T-helper 1 cell treated with Interleukin-12 subunit alpha and Interleukin-12 subunit beta and Interleukin-4 antibody, amounts not matched to agents 30 ng/mL and 1 ng/mL, for 36 hours (primary cell): ENCODE measurements at regions not wholly inside any gene's neighbourhood (a gene's known extent, or its start where the extent isn't known, plus 50 kb on each side); places are given as distances from the start of the nearest gene placed in this dataset.
"Not testable (repeated sequence)": the region's sequence is repeated elsewhere in the genome, so short reads cannot be mapped to it uniquely, and the experiment has no call there.

Experiments
- intact Hi-C: fragments of 100-400 bp; cut with micrococcal nuclease; formaldehyde crosslinking; loops from one replicate; pipeline ENCODE4 v1.15.1; 2024

DNA sequence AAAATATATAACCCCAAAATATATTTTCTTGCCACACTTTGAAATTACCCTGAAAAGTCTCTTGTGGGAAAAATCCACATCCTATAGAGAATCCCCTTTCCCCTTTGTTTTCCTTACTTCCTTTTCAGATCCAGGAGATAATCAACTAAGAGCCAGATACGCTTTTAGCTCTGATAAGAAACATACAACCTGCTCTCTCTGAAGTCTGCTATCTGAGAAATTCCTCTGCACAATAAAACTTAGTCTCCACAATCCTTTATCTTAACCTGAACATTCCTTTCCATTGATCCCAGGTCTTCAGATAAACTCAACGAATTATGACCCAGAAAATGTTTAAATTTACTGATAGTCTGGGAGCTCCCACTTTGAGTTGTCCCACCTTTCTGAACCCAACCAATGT, 233.4 kb upstream of the SETMAR start:
- intact Hi-C loops: no loop called here

DNA sequence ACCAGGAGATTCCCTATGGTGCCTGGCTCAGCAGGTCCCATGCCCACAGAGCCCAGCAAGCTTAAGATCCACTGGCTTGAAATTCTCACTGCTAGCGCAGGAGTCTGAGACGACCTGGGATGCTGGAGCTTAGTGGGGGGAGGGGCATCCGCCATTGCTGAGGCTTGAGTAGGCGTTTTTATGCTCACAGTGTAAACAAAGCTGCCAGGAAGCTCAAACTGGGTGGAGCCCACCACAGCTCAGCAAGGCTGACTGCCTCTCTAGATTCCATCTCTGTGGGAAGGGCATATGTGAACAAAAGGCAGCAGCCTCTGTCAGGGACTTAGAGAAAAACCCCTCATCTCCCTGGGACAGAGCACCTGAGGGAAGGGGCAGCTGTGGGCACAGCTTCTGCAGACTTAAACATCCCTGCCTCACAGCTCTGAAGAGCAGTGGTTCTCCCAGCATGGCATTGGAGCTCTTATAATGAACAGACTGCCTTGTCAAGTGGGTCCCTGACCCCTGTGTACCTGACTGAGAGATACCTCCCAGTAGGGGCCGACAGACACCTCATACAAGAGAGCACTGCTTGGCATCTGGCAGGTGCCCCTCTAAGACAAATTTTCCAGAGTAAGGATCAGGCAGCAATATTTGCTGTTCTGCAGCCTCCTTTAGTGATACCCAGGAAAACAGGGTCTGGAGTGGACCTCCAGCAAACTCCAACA, 231.5 kb upstream of the SETMAR start:
- intact Hi-C loops: no loop called here

DNA sequence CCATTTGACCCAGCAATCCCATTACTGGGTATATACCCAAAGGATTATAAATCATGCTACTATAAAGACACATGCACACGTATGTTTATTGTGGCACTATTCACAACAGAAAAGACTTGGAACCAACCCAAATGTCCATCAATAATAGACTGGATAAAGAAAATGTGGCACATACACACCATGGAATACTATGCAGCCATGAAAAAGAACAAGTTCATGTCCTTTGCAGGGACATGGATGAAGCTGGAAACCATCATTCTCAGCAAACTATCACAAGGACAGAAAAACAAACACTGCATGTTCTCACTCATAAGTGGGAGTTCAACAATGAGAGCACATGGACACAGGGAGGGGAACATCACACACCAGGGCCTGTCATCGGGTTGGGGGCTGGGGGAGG, 225.9 kb upstream of the SETMAR start:
- intact Hi-C loops: not testable (repeated sequence)

DNA sequence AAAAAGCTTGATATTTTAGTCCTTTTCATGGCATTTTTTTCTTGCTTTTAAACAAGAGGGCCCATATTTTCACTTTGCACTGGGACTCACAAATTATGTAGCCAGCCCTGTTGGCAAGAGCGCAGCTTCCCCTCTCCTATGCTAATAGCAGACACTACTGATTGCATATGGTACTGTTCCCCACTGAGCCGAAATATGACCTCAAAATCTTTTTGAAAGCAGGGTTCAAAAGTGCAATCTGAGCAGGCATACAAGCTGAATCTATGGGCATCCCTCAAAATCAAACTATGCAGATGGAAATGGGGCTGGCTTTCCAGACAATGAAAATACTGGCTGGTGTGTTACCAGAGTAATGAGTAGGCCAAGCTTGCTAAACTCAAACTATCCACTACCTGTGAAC, 225.2 kb upstream of the SETMAR start:
- intact Hi-C loops: no loop called here

DNA sequence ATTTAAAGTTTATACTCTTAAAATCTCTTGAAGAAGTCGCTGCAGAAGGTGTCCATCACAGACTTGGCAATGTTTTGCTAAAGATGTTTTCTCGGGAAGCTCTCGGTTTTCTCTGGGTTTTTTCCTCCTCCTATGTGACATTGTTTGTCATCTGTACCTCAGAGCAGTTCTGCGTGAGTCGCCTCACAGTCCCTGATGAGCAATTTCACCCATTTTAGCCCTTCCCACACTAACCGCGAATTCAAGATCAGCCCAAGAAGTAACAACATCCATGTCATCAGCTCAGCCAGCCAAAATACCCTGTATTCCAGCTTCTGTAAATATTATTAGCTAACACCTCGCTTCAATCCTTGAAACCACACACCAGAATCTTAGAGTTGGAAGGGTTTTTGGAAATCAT, 224.3 kb upstream of the SETMAR start:
- intact Hi-C loops: no loop called here

DNA sequence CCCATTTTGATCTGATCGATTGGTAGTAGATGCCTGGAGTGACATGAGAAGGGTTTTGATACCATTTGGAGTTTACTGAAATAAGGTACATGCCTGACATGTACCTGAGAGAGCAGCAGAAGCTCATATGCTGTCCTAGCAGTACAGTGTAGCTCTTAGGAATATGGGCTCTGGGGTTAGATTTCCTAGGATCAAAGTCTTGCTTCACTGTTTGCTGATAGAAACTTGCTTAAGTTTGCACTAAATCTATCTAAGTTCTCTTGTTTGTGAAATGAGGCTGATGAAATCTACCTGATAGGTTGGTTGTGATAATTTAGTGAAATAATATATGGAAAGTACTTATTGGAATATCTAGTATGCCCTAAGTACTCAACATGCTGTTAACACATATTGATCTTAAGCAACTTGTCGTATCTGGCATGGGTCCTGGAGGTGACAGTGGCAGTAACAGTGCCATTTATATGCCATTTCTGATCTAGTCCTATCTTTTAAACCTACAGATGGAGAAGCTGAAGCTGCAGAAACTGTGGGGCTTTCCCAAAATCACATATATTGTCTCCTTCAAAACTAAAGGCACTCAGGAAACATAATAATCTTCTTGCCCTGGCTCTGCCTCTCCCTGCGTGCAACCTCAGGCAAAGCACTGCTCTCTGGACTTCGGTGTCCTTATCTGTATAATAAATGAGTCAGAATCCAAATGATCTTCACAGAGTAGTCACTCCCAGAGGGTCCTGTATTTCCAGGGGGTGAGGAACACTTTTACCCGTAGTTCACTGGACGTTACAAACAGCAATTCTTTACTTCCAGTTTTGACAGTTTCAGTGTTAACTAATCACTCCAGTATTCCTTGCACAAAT, 223.6 kb upstream of the SETMAR start:
- intact Hi-C loops: no loop called here

DNA sequence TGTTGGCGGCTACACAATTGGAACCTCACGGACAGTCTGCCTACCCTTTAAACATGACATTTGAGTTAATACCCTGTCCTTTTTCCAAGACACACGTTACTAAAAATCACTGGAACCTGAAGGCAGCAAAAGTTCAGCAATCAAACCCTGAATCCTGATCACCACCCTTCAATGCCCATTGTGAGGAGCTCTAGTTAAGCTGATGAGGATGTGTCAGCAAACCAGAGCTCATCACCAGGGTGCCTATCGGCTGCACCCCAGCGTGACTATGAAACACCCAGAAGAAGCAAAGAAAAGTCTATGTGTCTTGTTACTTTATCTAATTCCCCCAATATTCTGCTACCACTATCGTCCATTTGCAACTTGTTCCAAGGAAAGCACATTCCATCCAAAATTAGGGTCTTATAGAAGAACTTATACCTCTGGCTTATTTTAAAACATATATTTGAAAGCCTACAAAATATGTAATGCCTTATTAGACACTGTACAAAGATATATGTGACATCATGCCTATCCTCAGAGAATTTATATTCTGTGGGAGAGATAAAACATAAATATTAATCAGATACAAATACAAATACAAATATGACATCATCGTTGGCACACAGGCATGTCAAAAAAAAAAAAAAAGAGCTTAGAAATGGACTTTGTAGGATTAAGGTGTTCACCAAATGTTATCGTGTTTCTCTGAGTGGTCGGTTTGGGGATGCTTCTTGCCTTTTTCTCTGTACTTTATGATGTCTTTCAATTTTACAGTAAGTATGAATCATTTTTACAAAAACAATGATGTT, 219.7 kb upstream of the SETMAR start:
- intact Hi-C loops: no loop called here

DNA sequence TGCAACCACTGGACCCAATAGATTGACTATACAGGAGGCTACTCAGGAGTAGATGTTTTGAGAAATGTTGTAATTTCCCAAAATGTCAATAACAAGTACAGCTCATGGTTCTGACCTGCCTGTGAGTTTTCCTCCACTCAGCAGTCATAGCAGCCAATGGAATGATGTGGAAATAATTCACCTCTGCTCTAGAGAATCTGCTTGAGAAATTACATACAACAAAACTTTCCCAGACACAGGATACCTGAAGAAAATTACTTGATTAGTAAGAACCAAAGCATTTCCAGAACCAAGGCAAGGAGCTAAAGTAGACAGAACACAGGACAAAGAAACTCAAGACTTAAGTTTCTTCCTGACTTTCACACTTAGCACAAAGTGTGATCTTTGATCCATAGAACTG, 218.9 kb upstream of the SETMAR start:
- intact Hi-C loops: no loop called here

DNA sequence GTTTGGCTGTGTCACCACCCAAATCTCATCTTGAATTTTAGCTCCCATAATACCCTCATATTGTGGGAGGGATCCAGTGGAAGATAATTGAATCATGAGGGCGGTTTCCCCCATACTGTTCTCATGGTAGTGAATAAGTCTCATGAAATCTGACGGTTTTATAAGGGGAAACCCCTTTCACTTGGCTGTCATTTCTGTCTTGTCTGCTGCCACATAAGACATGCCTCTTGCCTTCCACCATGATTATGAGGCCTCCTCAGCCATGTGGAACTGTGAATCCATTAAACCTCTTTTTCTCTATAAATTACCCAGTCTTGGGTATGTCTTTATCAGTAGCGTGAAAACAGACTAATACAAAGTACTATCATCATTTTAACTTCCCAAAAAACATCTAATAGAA, 216.5 kb upstream of the SETMAR start:
- intact Hi-C loops: not testable (repeated sequence)

DNA sequence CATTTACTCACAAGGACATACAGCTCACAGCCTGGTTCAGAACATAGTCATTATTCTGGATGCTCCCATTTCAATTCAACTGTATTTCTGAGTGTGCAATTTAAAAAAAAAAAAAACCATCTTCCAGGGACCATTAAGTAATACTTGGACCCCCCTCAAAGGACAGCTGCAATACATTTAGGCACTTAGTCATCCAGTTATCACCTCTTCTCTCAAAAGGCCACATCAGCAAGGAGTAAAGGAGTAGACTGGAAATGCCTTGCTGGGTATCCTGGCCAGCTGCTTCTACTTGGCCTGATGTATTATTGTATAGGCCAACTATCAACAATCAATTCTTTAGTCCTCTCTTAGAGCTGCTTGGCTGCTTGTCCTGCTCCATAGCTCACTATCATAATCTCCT, 211.4 kb upstream of the SETMAR start:
- intact Hi-C loops: no loop called here

DNA sequence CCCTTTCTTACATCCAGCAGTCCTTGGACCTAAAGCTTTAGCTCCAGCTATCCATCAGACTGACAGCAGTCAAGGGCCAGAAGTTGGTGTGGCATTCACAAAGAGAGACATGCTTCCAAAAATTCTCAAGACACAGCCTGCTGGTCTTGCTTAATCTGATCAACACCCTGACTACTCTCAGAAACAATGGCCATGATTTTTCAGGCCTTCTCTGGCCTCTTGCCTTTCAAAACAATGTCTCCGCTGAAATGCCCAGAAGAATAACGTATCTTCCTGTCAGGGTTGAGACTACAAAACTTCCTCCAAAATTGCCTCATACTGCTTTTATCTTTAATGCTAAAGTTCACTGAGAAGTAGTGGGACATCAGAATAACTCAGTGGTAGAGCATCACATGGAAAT, 205.4 kb upstream of the SETMAR start:
- intact Hi-C loops: no loop called here

DNA sequence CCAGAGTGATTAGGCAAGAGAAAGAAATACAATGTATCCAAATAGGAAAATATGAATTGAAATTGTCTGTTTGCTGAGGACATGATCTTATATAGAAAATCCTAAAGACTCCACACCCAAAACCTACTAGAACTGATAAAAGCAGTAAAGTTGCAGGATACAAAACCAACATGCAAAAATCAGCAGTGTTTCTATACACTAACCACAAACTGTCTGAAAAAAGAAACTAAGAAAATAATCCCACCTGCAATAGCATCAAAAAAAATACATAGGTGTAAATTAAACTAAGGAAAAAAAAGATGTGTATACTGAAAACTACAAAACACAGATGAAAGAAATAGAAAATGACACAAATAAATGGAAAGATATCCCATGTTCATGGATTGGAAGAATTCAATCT, 203.6 kb upstream of the SETMAR start:
- intact Hi-C loops: no loop called here

DNA sequence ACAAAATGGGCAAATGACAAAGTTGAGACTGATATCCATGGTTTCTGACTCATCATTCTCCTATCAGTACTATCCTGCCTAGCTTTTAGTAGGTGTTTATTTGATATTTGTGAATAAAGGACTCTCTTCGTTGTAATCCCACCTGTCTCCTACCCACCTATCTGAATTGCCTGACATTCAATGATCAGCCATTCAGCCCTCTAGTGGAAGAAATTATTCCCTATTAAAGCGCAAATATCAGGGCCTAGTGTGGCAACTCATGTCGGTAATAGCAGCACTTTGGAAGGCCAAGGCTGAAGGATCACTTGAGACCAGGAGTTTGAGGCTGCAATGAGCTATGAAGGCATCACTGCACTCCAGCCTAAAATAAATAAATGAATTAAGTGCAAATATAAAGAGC, 195.7 kb upstream of the SETMAR start:
- intact Hi-C loops: no loop called here

DNA sequence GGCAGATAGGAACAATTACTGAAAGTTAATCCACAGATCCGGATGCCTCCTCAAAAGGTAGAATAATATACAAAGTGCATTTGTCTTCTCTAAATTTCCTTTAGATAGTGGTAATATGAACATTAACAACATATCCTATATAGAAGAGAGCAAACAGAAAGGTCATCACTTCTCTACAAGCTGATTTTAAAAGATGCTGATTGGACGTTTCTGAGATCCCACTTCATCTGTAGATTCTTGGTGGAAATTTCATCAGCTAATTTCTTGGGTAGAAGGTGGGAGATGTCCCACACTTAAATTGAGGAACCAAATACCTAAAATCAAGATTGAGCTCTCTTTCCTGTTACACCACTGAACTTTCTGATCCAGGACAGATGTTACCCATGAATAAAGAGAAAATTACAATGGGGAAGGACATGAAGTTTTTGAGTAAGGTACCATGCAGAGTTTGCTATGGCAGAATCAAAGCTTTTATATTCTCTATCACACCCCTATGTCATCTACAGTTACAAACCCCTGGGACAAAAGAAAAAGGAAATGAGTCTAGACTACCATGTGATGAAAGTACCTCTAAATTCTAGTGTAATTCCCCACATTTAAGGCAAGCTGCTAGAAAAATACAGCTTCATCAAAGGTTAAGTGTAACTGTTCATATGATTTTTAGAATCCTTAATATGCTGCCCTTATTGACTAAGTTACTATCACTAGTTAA, 189.2 kb upstream of the SETMAR start:
- intact Hi-C loops: no loop called here

DNA sequence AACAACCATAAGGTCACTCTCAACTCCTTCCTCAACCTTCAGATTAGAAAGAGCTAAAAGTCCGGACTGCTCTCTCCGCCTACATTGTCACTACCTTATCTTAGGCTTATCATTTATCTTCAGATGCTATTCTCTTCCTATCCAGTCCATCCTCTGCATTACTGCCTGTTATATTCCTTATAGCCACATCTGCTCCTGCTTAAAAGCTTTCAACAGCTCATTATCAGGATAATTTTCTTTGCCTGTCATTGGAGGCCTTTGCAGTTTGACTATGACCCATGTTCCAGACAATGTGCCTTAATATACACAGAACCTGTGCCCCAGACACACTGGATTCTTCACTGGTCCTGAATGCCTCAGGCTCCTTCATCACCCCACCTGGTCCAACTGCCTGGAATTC, 184.1 kb upstream of the SETMAR start:
- intact Hi-C loops: no loop called here

DNA sequence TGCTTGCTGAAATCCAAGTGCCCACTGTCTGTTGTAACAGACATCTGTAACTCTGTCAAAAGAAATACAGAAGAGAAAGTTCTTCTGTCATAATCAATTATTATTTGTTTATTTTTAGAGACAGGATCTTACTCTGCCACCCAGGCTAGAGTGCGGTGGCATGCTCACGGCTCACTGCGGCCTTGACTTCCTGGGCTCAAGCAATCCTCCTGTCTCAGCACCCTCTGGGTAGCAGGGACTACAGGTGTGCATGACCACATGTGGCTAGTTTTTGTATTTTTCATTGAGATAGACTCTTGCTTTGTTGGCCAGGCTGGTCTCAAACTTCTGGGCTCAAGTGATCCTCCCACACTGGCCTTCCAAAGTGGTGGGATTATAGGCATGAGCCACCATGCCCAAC, 177.6 kb upstream of the SETMAR start:
- intact Hi-C loops: no loop called here

DNA sequence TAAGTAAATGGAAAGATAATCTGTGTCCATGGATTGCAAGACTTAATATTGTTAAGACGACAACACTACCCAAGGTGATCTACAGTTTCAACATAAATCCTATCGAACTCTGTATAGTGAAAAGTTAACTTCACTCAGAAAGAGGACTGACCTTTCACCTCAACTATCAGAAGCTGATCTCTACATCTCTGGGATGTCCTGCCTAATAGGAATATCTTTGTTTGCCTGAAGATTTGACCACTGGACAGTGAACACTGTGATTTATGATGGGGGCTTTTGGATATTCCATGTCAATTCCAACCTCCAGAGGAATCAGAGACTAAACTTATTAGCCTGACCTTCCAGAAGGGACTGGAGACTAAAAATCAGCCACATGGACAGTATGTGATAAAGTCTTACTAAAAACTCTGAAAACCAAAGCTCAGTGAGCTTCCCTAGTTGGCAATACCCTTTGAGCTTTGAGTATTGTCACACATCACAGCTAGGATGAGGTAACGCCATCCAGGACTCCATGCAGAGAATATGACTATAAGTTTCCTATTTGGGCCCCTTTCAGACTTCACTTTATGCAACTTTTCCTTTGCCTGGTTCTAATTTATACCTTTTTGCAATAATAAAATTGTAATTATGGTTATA, 164.9 kb upstream of the SETMAR start:
- intact Hi-C loops: no loop called here

DNA sequence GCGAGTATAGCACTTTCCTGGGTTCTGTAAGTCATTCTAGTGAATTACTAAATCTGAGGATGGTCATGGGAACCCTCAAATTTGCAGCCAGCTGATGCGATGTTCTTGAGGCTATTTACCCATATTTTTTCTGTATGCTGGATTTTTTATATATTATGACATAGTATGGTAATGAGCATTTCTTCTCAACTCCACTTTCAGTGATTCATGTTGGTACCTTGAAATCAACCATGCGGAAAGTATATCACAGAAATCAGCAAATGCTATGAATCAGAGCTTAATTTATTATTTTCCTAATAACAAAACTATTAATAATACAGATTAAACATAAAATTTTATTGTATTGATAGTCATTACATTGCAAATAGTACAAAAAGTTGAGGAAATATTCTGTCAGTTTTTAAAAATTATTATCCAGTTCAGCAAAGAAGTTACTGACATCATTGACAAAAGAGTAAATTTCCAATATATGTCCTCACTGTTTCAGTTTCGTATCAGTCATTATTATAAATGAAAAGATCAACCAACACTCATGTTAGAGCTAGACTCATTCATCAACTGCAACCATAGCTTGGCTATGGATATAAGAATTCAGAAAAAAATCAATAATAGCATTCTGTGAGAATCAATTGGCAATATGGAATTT, 164.3 kb upstream of the SETMAR start:
- intact Hi-C loops: no loop called here

DNA sequence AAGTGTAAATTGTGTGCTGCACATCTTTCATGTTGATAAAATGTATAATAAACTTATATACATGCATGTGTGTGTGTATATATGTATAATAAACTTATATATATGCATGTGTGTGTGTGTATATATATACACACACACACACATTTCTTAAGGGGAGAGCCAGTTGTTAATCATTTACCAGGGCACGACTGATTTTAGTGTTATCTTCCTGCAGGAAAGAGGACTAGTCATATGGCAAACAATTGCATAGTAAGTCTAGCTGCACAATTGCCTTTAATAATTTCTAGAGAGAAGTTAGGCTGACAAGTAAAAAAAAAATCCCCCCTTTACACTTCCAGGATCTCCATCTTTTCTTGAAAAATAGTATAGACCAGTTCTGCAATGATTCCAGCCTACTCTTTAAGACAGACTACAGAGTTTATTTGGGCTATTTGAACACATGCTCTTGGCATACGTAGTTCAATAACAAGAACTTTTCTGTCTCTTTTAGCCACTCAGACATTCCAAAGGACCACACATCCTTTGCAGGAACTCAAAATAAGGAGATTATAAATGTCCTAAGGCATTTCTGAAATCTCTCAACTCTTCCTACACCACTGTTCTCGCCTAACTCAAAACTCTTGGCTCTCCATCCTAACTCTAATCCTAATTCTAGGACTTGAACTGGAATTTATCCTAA, 163.6 kb upstream of the SETMAR start:
- intact Hi-C loops: no loop called here

DNA sequence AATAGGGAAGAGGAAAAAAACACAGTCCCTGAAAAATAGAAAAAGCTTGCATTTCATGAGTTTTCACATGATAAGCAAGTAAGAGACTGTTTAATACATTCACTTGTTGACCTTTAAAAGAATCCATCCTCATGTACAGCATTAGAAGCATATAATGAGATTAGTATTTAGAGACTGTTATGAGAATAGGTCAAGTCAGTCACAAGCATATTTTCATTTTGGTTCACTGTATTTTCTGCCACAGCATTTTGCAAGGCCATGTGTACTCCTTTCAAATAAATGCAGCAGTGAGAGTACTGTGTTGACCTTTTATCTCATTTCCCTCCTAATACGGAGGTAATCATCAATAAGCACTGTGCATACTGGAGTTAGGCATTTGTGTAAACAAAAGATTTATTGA, 162.2 kb upstream of the SETMAR start:
- intact Hi-C loops: no loop called here
